ENCODE measurements at regions not wholly inside any gene's neighbourhood (a gene's known extent, or its start where the extent isn't known, plus 50 kb on each side); places are given as distances from the start of the nearest gene placed in this dataset.

- TF ChIP-seq GATA2 (IDR thresholded peaks at IDR 0.05; ENCODE audit: low read depth, low read length) (no peak), GATA3 (IDR thresholded peaks at IDR 0.05; ENCODE audit: low read depth, low read length) (no peak)
These were observed 245.7 kb downstream of the PTBP2 start for GRCh38 chr1:96967311-96967710.

Data from SH-SY5Y (cell line).